ENCODE measurements at regions not wholly inside any gene's neighbourhood (a gene's known extent, or its start where the extent isn't known, plus 50 kb on each side); places are given as distances from the start of the nearest gene placed in this dataset.

DNA sequence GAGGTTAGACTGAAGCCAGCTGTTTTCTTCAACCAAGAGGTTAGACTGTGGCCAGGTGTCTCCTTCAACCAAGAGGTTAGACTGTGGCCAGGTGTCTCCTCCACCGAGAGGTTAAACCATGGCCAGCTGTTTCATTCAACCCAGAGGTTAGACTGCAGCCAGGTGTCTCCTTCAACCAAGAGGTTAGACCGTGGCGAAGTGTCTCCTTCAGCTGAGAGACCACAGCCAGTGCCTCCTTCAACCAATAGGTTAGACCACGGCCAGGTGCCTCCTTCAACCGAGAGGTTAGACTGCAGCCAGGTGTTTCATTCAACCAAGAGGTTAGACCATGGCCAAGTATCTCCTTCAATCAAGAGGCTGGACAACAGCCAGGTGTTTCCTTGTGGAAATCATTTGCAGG is 498.1 kb downstream of the TBC1D22A start:
- no peak for DNase-seq

- no peak for DNase-seq
Observed at GRCh38 chr22:47259990-47260389, 497.5 kb downstream of the TBC1D22A start.

DNA sequence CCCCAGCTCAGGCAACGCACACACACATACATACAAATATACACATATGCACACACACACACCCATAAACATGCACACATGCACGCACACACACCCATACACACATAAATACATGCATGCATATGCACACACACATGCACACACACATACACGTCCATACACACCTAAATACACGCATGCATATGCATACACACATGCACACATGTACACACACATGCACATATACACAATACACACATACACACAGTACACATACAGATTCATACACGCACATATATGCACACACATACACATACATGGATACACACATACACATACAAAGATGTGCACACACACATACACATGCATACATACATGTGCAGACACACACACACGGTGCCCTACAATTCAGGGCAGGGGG is 496.6 kb downstream of the TBC1D22A start:
- no peak for DNase-seq

- no peak for DNase-seq
Observed at GRCh38 chr22:47257976-47258375, 495.5 kb downstream of the TBC1D22A start.

GRCh38 chr22:47257566-47257965 is 495.1 kb downstream of the TBC1D22A start:
- DNase-seq: no peak

- DNase-seq: no peak
Observed at GRCh38 chr22:47251911-47252310, 489.5 kb downstream of the TBC1D22A start.

GRCh38 chr22:47250995-47251765 is 488.7 kb downstream of the TBC1D22A start:
- no peak for DNase-seq

- DNase-seq: no peak
Observed at GRCh38 chr22:47249370-47249928, 487.0 kb downstream of the TBC1D22A start.

DNA sequence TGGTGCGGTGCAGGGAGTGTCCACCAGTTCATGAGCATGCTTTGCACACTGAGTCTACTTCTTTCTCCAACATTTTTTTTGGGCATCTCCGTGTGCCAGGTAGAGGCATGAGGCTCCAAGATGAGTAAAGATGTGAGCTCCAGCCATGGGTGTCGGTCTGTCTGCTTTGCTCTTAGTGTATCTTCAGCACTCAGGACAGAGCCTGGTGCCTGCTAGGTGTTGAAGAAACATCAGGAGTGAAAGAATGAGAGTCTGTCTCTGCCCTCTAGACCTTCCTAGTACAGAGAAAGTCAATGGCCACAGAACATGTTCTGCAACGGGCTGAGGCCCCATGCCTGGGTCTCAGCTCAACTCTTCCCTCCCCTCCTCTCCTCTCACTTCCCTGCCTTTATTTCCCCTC is 486.5 kb downstream of the TBC1D22A start:
- no peak for DNase-seq

GRCh38 chr22:47247579-47248240 is 485.3 kb downstream of the TBC1D22A start:
- DNase-seq: no peak

DNA sequence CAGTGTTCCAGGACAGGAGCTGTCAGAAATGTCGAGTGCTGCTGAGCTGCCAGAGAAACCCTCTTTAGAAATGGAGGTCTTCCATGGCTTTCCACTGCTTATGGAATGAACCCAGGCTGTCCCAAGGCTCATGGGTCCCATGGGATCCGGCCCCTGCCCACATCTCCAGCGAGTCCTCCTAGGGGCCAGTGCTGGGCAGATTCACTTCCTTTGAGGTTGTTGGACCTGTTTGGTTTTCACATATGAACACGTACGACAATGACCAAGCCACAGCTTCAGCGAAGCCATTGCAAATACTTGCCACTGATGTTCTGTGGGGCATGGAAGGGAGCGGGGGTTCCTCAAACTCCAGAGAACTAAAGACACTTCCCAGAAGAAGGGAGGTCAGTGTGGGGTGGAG is 483.3 kb downstream of the TBC1D22A start:
- DNase-seq: no peak

GRCh38 chr22:47245286-47245685 is 482.8 kb downstream of the TBC1D22A start:
- no peak for DNase-seq

DNA sequence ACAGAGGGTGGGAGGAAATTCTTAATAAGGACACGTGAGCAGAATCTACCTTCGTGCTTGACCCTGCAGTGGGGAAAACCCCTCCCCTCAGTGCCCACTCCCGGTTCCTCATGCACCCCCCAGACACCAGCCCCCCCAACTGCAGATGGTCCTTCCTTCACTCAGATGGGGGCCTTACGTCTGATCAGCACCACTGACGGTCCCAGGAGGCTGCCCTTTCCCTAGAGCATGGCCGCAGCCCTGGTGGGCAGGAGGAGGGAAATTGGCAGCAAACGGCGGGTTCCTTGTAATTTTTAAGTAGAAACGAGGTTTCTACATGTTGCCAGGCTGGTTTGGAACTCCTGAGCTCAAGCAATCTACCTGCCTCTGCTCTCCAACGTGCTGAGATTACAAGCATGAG is 477.7 kb downstream of the TBC1D22A start:
- no peak for DNase-seq

DNA sequence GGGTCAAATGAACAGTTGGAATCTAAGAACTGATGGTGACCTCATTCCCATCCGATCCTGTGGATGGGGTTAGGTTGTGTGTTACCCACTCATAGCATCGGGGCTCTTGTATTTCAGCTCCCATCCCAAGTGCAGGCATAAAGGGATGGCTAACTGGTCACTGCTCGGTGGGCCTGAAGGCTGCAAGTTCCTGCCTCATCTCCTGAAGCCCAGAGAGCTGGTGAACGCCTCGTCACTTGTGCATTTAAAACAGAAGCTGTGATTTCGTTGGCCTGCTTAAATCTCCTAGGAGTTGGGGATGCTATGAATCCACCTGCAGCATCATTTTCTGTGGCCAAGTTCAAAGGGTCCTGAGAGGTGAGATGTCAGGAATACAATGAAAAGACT is 477.0 kb downstream of the TBC1D22A start:
- no peak for DNase-seq

DNA sequence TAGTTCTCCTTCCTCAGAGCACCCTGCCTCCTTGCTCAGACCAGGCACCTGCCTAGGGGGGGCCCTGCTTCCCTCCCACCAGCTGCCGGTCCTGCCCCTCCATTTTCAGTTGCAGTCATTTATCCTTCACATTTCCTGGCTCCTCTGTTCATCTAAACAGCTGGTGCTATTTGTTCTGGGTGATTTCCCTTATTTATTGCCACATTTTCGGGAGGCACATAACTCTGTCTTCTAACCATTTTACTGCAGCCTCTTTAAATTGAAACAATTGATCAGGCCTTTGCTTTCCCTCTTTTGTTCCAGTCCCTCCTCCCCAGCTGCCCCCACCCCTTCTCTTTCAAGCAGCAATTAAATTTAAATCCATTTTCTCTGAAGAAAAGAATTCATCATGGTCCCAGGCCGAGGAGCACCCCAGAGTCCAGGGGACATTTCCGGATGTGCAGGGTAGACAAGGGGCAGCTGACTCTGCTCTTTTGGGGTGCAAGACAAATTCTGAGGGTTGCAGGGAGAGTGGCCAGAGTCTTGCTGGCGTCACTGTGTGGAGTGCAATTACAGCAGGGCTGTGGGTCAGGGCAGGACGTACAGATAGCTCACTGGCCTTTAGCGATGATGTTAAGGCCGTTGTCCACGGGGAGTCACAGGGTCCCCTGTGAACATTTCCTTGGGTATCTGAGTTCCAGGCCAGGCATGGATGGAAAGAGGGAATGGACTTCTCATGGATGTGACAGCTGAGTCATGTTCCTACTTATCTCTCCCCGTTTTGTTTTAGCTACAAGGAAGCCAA is 476.4 kb downstream of the TBC1D22A start:
- DNase-seq: no peak

- no peak for DNase-seq
Observed at GRCh38 chr22:47237890-47238480, 475.5 kb downstream of the TBC1D22A start.

DNA sequence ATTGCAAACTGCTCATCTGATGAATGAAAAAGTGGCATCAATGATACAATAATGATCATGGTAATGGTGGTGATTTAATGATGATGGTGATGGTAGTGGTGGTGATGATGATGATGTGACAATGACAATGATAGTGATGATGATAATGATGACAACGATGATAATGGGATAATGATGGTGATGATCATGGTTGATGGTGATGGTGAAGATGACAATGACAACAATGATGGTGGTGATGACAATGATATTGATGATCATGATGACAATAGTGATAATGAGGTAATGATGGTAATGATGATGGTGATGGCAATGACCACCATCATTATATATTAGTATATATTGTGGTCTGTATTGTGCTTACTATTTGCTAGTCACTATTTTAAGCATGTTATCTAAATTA is 474.3 kb downstream of the TBC1D22A start:
- DNase-seq: no peak

DNA sequence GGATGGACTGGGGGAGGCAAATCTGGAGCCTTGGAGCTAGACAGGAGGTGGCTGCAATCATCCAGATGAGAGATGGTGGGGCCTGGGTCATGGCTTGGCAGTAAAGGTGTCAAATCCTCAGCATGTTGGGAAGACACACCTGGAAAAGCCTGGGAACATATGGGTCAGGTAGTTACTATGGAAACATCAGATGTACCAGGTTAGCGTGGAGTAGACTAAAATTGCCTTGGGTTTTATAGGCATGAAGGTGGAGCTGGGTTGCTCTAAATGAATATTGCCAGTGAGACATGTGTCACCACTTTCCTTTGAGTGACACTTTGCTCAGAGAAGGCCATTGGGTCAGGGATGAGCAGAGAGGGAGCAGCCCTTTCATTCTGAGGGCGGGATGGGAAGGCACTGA is 473.7 kb downstream of the TBC1D22A start:
- no peak for DNase-seq

DNA sequence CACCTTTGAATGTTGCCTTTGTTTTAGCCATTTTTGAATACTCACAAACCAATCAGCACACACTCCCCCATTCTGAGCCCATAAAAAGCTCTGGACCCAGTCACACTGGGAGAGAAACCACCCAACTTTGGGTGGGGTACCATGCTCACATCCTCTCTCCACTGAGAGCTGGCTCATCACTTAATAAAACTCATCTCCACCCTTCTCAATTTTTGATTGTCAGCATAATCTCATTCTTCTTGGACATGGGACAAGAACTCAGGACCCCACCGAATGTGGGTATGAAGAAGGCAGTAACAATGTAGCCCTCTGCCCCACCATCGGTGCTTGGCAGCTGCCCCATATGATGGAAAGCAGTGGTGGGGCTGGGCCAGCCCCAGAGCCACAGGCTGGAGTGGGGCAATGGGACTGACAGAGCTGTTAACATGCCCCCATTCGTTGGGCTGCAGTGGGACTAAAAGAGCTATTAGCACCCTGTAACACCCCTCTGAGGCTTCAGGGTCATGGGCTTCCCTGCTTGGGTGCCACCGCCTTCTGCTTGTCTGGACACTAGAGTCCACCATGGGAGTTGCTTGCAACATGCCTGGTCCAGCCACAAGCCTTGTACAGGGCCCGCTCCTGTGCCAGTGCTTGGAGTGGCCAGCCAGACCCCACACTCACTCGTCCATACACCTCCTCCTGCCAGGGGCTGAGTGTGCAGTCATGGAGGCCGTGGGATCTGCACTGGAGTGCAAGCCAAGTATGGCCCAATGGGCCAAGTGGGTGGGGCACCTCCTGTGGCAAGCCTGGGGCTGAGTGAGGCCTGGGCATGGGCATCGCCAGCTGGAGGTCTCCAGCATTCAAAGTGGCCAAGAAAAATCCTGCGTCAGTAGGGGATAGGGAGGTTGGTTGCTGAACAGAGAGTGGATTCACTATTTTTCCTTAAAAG is 471.1 kb downstream of the TBC1D22A start:
- no peak for DNase-seq

DNA sequence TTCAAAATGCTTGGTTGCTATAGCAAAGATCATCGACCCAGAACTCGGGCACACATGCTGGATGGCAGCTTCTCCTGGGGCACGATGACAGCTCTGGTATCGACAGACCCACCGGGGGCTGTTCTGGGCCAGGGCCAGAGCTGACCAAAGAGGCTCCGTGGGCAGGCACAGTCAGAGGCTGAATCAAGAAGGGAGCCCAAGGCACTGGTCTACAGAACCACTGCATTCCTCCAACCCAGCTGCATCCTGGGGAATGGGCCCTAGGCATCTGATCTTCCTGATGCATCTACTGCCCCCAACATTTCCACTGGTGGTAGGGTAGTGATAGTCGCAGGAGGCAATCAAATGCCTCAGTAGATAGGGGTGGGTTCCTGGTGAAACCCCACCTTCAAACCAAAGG is 470.3 kb downstream of the TBC1D22A start:
- DNase-seq: no peak

- DNase-seq: no peak
Observed at GRCh38 chr22:47232197-47232596, 469.7 kb downstream of the TBC1D22A start.

GRCh38 chr22:47231759-47232158 is 469.3 kb downstream of the TBC1D22A start:
- DNase-seq: no peak
